HUES64 (cell line): ENCODE measurements at regions not wholly inside any gene's neighbourhood (a gene's known extent, or its start where the extent isn't known, plus 50 kb on each side); places are given as distances from the start of the nearest gene placed in this dataset.
"Not testable (repeated sequence)": the region's sequence is repeated elsewhere in the genome, so short reads cannot be mapped to it uniquely, and the experiment has no call there.

ENCODE experiments used
- H3K27ac ChIP-seq: 2 replicates; pipeline ENCODE4 v1.7.0; 2013; ENCODE audit warnings: low read depth, low read length, inconsistent platforms
- H3K27me3 ChIP-seq: 2 replicates; pipeline ENCODE4 v1.6.1; 2013; ENCODE audit warnings: mild to moderate bottlenecking, low read length; ENCODE audit not compliant: insufficient read depth
- H3K36me3 ChIP-seq: 2 replicates; pipeline ENCODE4 v1.6.1; 2013; ENCODE audit warnings: mild to moderate bottlenecking, low read length; ENCODE audit not compliant: insufficient read depth
- H3K4me1 ChIP-seq: 2 replicates; pipeline ENCODE4 v1.6.1; 2013; ENCODE audit warnings: mild to moderate bottlenecking, low read length, moderate library complexity; ENCODE audit not compliant: insufficient read depth
- H3K4me3 ChIP-seq: 2 replicates; pipeline ENCODE4 v1.5.1; 2013; ENCODE audit warnings: mild to moderate bottlenecking, low read length, moderate library complexity
- H3K9ac ChIP-seq: 2 replicates; pipeline ENCODE4 v1.6.1; 2013; ENCODE audit warnings: mild to moderate bottlenecking, low read depth, low read length
- H3K9me3 ChIP-seq: 2 replicates; pipeline ENCODE4 v1.6.1; 2013; ENCODE audit warnings: low read depth, low read length; ENCODE audit not compliant: insufficient read depth
- WGBS: fragments of 150-250, 120-280 bp; methylation state at CpG from one replicate; pipeline ENCODE4 v1.1.7; 2013; ENCODE audit warnings: missing lambda C conversion rate; 5-methylcytosine and 5-hydroxymethylcytosine counted together

DNA sequence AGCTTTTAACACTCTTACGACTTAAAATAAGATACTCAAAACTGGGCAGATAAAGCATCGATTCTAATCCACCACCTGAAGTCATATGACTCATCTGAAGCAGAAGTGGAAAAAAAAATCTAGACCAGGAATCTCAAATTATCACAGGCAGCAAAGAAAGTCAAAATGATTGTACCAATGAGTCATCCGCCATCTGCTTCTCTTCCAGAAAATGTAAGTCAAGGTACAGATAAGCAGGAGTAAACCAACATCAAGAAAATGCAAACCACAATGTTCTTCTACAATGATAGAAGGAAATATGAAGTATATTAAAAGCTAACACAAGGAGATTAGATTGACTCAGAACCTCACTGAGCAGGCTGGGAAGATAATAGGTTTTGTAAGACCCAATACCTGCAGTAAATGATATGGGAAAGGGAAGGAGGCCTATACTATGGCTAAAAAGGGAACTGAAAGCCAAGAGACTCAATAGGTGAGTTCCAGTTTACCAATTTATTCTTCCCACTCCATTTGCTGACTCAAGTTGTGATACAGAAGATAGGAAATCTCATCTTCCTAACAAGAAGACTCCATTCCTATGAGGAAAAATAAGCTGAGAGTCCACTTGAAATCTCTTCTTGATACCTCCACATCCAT lies 88.4 kb upstream of the TET2 start:
- no peak overlapping the region for H3K27ac ChIP-seq
- H3K4me3 ChIP-seq = no peak overlapping the region
- no peaks in the 10 kb centered on the region for H3K27me3 ChIP-seq
- 94% methylated on average over 3 of the region's 3 CpGs for WGBS
- H3K36me3 ChIP-seq = no peaks in the 10 kb centered on the region
- H3K4me1 ChIP-seq = peaks cover 13% of the 10 kb centered on the region
- no peak overlapping the region for H3K9ac ChIP-seq
- H3K9me3 ChIP-seq = no peaks in the 10 kb centered on the region

DNA sequence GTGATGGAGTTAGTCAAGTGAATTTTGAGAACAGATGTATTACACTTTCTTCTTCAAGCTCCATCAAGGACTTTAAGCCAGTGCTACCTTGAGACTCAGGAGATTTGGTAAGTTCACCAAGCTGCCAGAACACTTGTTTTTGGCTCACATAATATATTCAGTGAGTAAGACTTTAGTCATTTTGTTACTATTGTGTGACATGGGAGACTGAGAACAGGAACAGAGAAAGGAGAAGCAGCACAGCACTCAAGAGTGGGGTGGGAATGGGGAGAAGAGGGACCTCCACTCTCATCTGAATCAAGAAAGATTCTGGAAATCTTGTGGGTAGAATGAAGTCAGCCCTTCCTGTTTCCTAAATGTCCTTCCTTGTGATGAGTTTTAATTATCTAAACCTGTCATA lies 87.3 kb upstream of the TET2 start:
- Histone ChIP-seq H3K9ac (no peak overlapping the region), H3K4me3 (no peak overlapping the region), H3K27ac (no peak overlapping the region), H3K4me1 (peaks cover 13% of the 10 kb centered on the region), H3K36me3 (no peaks in the 10 kb centered on the region), H3K27me3 (no peaks in the 10 kb centered on the region), H3K9me3 (no peaks in the 10 kb centered on the region)

DNA sequence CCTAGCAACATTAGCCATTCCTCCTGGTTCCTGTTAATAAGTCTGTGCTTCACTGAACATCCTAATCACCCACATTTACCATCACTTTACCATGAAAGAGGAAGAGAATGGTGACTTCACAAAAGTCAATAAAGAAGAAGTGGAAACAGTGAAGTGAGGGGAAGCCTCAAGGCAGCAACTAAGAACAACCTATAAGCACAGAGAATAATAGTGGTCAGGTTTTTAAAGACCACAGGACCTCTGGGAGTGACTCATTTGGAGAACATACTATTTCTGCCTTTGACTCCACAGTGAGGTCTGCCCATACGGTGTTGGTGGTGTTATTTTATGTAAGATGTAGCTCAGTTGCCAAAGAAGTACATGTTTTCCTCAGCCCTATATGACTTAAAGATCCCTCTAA lies 86.0 kb upstream of the TET2 start:
- Histone ChIP-seq H3K27ac (no peak overlapping the region; the same call in 1 of the 2 replicates), H3K27me3 (no peaks in the 10 kb centered on the region; the same call in 1 of the 2 replicates), H3K4me1 (peaks cover 13% of the 10 kb centered on the region), H3K9me3 (no peaks in the 10 kb centered on the region), H3K9ac (no peak overlapping the region), H3K4me3 (no peak overlapping the region), H3K36me3 (no peaks in the 10 kb centered on the region)
- WGBS = no CpG with 5 or more reads among the region's 1 CpG

DNA sequence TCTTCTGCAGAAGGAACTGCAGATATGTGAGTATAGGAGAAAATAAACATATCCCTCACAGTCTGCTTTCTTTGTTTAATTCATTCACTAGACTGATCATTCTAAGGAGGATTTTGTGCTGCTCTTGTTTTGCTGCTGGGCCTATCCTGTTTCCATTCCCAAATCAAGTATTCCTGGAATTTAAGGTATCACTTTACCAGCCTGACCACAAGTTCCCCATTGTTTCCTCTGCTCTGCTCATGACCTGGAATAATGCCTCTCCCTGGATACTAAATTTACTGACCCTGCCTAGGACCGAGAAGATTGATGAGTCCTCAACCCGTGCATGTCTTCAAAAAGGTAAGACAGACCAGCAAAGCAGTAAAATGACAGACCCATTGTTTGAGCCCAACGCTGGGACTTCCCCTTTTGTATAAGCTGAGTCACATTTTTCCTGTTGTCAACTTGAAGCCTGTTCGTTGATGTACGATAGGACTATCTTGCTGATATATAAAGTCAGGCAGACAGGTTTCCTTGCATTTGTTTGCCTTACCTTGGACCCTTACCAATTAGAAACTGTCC lies 85.5 kb upstream of the TET2 start:
- Histone ChIP-seq H3K27me3 (no peaks in the 10 kb centered on the region; the same call in 1 of the 2 replicates), H3K9ac (no peak overlapping the region), H3K9me3 (no peaks in the 10 kb centered on the region), H3K36me3 (no peaks in the 10 kb centered on the region), H3K4me3 (no peak overlapping the region), H3K4me1 (peaks cover 13% of the 10 kb centered on the region), H3K27ac (no peak overlapping the region)
- WGBS = 69% methylated on average over 5 of the region's 5 CpGs

DNA sequence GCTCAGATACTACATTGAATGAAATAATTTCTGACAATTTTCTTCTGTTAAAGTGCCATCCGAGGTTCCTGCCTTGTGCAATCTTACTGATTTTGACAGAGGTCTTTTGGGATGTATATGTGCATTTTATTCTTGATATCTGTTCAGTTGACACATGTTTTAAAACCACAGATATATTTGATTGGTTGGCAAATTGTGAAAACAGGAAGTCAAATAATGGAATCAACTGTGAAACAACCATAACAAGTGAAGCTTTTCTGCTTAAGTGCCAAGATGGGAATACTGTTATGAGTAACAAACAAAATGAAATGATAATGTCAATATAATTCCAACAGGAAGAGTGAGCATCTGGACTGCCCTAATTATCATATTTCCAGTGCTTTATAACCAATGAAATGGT lies 84.9 kb upstream of the TET2 start:
- no peaks in the 10 kb centered on the region; the same call in 1 of the 2 replicates for H3K27me3 ChIP-seq
- H3K9ac ChIP-seq = no peak overlapping the region
- 87% methylated on average over 1 of the region's 1 CpG for WGBS
- H3K4me3 ChIP-seq = no peak overlapping the region
- H3K27ac ChIP-seq = no peak overlapping the region
- no peaks in the 10 kb centered on the region for H3K9me3 ChIP-seq
- no peaks in the 10 kb centered on the region for H3K36me3 ChIP-seq
- H3K4me1 ChIP-seq = peaks cover 13% of the 10 kb centered on the region

DNA sequence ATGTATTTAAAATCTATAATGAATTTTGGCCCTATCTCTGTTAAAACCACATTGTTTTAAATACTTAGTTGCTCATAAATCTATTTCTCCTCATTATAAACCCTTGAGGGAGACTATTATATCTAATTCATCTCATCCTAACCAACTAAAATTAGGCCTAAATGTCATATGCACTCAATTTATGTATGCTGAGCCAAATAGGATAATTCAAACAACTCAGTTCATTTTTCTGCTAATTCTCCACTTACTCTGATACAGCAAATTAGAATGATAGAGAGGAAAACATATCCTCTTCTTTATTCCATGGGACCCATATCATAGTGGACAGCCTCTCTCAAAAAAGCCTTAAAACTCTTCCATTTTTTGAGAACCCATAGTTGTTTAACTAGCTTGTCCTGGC lies 80.3 kb upstream of the TET2 start:
- Histone ChIP-seq H3K9ac (no peak overlapping the region), H3K4me3 (no peak overlapping the region), H3K27ac (no peak overlapping the region), H3K36me3 (no peaks in the 10 kb centered on the region), H3K27me3 (no peaks in the 10 kb centered on the region; the same call in 1 of the 2 replicates), H3K9me3 (no peaks in the 10 kb centered on the region), H3K4me1 (peaks cover 3% of the 10 kb centered on the region; the same call in 1 of the 2 replicates)

DNA sequence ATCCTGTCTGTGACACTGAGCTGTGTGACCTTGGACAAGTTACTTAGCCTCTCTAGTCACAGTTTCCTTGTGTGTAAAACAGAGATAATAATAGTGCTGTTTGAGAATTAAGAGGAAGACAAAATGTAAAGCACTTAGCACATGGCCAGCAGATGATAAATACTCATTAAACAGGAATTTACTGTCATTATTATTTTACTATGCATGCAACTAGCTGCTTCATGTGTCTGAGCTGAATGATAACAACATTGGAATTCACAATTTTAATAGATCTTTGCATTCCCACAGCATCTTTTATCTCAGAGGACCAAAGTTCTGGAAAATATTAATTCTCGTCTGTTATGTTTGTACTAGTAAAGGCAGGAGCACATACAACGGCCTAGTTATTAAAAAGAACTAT lies 79.2 kb upstream of the TET2 start:
- 95% methylated on average over 2 of the region's 2 CpGs for WGBS
- Histone ChIP-seq H3K36me3 (no peaks in the 10 kb centered on the region), H3K4me3 (no peak overlapping the region)

DNA sequence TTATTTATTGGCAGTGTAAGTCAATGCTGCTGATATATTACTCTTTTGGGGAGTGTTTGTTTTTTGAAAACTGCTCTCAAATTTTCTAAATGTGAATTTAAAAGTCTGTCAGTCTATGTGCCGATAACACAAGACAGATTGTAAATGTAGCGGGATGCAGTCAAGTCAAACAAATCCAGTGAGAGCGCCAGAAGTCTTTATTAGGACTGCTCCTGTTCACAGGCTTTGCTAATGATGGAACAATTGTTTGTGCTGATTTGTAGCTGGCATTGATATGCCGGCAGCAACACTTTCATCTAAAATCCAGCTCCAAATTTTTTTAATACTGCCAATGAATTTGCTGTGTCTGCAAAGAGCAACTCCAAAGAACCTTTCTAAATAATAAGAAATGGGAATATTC lies 78.7 kb upstream of the TET2 start:
- H3K27me3 ChIP-seq = no peaks in the 10 kb centered on the region; the same call in 1 of the 2 replicates
- no peak overlapping the region for H3K27ac ChIP-seq
- H3K36me3 ChIP-seq = no peaks in the 10 kb centered on the region
- H3K9me3 ChIP-seq = no peaks in the 10 kb centered on the region
- H3K9ac ChIP-seq = no peak overlapping the region
- 94% methylated on average over 3 of the region's 4 CpGs for WGBS
- no peak overlapping the region for H3K4me3 ChIP-seq
- H3K4me1 ChIP-seq = no peaks in the 10 kb centered on the region

More for the DNA sequence above, 79.2 kb upstream of the TET2 start:
- no peaks in the 10 kb centered on the region for H3K9me3 ChIP-seq
- no peaks in the 10 kb centered on the region for H3K4me1 ChIP-seq
- no peak overlapping the region for H3K27ac ChIP-seq
- H3K9ac ChIP-seq = no peak overlapping the region
- H3K27me3 ChIP-seq = no peaks in the 10 kb centered on the region; the same call in 1 of the 2 replicates

DNA sequence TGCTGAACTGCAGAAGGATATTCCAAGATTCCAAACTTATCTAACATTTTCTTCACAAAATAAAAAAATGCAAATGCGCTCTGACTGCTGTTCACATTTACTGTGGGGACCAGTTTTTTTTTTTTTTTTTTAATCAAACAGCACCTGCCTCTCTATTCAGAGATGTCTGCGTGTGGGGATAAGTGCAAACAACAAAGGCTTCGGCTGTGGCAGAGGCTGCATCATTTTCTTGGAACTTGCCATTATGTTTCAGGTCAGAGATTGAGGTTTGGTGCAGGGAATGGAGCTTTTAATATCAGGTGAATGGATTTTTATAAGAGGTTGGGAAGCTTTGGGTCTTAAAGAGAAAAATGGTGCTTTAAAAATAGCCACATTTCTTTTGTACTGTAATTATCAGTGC lies 78.2 kb upstream of the TET2 start:
- no peak overlapping the region for H3K27ac ChIP-seq
- H3K9me3 ChIP-seq = no peaks in the 10 kb centered on the region
- no peak overlapping the region for H3K4me3 ChIP-seq
- no peaks in the 10 kb centered on the region for H3K36me3 ChIP-seq
- H3K4me1 ChIP-seq = no peaks in the 10 kb centered on the region
- 86% methylated on average over 3 of the region's 3 CpGs for WGBS
- H3K9ac ChIP-seq = no peak overlapping the region
- H3K27me3 ChIP-seq = no peaks in the 10 kb centered on the region; the same call in 1 of the 2 replicates

DNA sequence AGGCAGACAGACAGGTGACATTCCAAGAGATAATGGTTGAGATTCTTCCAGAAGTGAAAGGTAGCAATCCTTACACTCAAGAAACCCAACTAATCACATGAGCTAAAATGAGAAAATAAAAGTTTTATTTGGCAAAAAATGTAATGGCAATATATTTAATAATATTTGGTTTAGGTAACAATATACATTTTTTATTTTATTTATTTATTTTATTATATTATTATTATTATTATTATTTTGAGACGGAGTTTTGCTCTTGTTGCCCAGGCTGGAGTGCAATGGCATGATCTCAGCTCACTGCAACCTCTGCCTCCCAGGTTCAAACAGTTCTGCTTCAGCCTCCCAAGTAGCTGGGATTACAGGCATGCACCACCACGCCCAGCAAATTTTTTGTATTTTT lies 74.6 kb upstream of the TET2 start:
- H3K27me3 ChIP-seq, H3K9ac ChIP-seq, H3K36me3 ChIP-seq, H3K27ac ChIP-seq, H3K4me1 ChIP-seq, H3K9me3 ChIP-seq, H3K4me3 ChIP-seq: not testable (repeated sequence)
- WGBS = 97% methylated on average over 2 of the region's 2 CpGs

DNA sequence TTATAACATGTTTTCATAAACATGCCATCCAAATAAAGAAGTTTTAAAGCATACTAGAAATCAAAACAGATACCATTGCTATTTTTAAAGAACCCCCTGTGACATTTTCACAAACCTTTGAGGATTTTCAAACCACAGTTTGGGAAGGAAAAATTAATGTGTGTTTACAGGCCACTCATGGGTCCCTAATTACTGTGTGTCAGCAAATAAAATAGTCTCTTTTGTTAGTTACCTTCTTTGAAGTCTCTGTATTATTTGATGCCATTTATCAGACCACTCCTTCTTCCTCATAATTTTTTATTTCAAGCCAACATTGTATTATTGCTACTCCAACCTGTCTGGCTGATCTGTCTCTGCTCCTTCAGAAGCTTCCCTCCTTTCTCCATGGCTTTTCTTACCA lies 72.6 kb upstream of the TET2 start:
- H3K9me3 ChIP-seq = no peaks in the 10 kb centered on the region
- H3K27me3 ChIP-seq = no peaks in the 10 kb centered on the region
- no peak overlapping the region for H3K4me3 ChIP-seq
- no peaks in the 10 kb centered on the region for H3K4me1 ChIP-seq
- H3K27ac ChIP-seq = no peak overlapping the region
- no peak overlapping the region for H3K9ac ChIP-seq
- H3K36me3 ChIP-seq = no peaks in the 10 kb centered on the region

DNA sequence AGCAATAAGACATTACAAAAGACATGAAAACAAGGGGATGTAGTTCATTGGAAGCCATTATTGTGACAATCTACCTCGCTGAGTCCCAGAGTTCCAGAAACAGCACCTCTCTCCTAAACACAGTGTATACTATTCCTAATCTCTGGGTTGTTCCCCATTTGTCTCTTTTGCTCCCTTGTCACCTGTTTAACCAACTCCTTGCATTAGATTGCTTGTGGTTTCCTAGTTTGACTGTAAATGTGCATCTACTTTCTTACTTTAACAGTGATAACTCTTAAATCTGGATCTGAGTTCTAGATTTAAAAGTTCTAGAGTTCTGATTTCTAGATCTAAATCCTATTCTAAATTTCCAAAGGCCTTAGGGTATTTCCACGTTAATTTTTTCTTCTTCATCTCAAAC lies 71.6 kb upstream of the TET2 start:
- Histone ChIP-seq H3K9me3 (no peaks in the 10 kb centered on the region), H3K4me1 (no peaks in the 10 kb centered on the region), H3K36me3 (no peaks in the 10 kb centered on the region), H3K27ac (no peak overlapping the region), H3K27me3 (no peaks in the 10 kb centered on the region), H3K9ac (no peak overlapping the region), H3K4me3 (no peak overlapping the region)
- 61% methylated on average over 2 of the region's 2 CpGs for WGBS
